ENCODE measurements at regions not wholly inside any gene's neighbourhood (a gene's known extent, or its start where the extent isn't known, plus 50 kb on each side); places are given as distances from the start of the nearest gene placed in this dataset.

DNA sequence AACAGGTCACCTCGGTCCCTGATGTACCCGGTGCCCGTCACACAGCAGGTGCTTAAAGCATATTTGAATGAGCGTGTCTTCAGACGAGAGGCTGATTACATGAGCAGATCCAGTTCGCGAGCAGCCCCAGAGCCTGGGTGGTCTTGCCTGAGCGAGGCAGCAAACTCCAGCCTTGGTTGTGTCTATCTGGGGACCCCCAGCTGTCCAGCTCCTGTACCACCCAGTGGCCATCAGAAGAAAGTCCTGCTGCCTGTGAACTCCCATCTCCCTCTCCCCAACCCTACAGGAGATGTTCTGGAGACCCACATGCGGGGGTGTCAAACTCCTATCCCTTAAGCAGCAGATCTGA is 174.2 kb downstream of the PHETA1 start:
- ATAC-seq (no peak), DNase-seq (ENCODE audit: low spot score) (no peak)
- Mint-ChIP-seq H3K9me3 (no peaks in the 10 kb centered on the region), H3K27ac (no peak overlapping the region), H3K4me1 (peaks cover 26% of the 10 kb centered on the region), H3K27me3 (ENCODE audit: low read depth) (no peaks in the 10 kb centered on the region), H3K36me3 (no peaks in the 10 kb centered on the region), H3K4me3 (no peak overlapping the region)
- POLR2A ChIA-PET: no interaction called here
- CTCF ChIA-PET: interaction anchor here (3.4 kb wide), 1 partner anchor 104 kb away, joined by 11 read pairs; no protein-coding TSS in a partner anchor
- TF ChIP-seq ZNF423 (CRISPR knock-in tag; IDR thresholded peaks at IDR 0.05): no peak
- TF ChIP-seq E2F1 (CRISPR knock-in tag; IDR thresholded peaks at IDR 0.05): no peak
- TF ChIP-seq ARID4B (CRISPR knock-in tag; IDR thresholded peaks at IDR 0.05; ENCODE audit: borderline replicate concordance): no peak
- no peak for TF ChIP-seq NR2C2 (CRISPR knock-in tag; IDR thresholded peaks at IDR 0.05)
- no peak for TF ChIP-seq TP53 (CRISPR knock-in tag; IDR thresholded peaks at IDR 0.05)
- TF ChIP-seq PRRX2 (CRISPR knock-in tag; IDR thresholded peaks at IDR 0.05): no peak
- TF ChIP-seq GTF2I (CRISPR knock-in tag; conservative IDR thresholded peaks at IDR 0.05): no peak
- TF ChIP-seq CBFB (CRISPR knock-in tag; IDR thresholded peaks at IDR 0.05; ENCODE audit: low read depth): no peak
- TF ChIP-seq, protein P1, sequence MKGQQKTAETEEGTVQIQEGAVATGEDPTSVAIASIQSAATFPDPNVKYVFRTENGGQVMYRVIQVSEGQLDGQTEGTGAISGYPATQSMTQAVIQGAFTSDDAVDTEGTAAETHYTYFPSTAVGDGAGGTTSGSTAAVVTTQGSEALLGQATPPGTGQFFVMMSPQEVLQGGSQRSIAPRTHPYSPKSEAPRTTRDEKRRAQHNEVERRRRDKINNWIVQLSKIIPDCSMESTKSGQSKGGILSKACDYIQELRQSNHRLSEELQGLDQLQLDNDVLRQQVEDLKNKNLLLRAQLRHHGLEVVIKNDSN (CRISPR knock-in tag; IDR thresholded peaks at IDR 0.05): no peak
- TF ChIP-seq ZBTB21 (CRISPR knock-in tag; IDR thresholded peaks at IDR 0.05; ENCODE audit: borderline replicate concordance): no peak
- no peak for TF ChIP-seq TEAD1 (CRISPR knock-in tag; IDR thresholded peaks at IDR 0.05)
- TF ChIP-seq HMGA2 (CRISPR knock-in tag; IDR thresholded peaks at IDR 0.05): no peak
- TF ChIP-seq, protein P2, sequence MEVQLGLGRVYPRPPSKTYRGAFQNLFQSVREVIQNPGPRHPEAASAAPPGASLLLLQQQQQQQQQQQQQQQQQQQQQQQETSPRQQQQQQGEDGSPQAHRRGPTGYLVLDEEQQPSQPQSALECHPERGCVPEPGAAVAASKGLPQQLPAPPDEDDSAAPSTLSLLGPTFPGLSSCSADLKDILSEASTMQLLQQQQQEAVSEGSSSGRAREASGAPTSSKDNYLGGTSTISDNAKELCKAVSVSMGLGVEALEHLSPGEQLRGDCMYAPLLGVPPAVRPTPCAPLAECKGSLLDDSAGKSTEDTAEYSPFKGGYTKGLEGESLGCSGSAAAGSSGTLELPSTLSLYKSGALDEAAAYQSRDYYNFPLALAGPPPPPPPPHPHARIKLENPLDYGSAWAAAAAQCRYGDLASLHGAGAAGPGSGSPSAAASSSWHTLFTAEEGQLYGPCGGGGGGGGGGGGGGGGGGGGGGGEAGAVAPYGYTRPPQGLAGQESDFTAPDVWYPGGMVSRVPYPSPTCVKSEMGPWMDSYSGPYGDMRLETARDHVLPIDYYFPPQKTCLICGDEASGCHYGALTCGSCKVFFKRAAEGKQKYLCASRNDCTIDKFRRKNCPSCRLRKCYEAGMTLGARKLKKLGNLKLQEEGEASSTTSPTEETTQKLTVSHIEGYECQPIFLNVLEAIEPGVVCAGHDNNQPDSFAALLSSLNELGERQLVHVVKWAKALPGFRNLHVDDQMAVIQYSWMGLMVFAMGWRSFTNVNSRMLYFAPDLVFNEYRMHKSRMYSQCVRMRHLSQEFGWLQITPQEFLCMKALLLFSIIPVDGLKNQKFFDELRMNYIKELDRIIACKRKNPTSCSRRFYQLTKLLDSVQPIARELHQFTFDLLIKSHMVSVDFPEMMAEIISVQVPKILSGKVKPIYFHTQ (CRISPR knock-in tag; IDR thresholded peaks at IDR 0.05): no peak
- no peak for TF ChIP-seq ESRRA (CRISPR knock-in tag; IDR thresholded peaks at IDR 0.05; ENCODE audit: borderline replicate concordance)
- TF ChIP-seq ZNF532 (CRISPR knock-in tag; IDR thresholded peaks at IDR 0.05; ENCODE audit: borderline replicate concordance): no peak
- TF ChIP-seq ZNF396 (CRISPR knock-in tag; IDR thresholded peaks at IDR 0.05; ENCODE audit: borderline replicate concordance): no peak
- no peak for TF ChIP-seq NR3C1 (CRISPR knock-in tag; conservative IDR thresholded peaks at IDR 0.05; ENCODE audit: low read depth)
